ENCODE measurements at regions not wholly inside any gene's neighbourhood (a gene's known extent, or its start where the extent isn't known, plus 50 kb on each side); places are given as distances from the start of the nearest gene placed in this dataset.
A peak's percentile ranks its signal among the peaks of the same experiment; 100 is the strongest.

- DNase-seq (ENCODE audit: low spot score), result no peak
These were observed 512.8 kb upstream of the ID4 start for GRCh38 chr6:19324376-19324775.

- peak; percentile 5 for DNase-seq (ENCODE audit: low spot score)
These were observed 511.8 kb upstream of the ID4 start for GRCh38 chr6:19325335-19325789.

GRCh38 chr6:19327241-19327640 lies 509.9 kb upstream of the ID4 start:
- peak; percentile 11 for DNase-seq (ENCODE audit: low spot score)

- peak; percentile 5 for DNase-seq (ENCODE audit: low spot score)
These were observed 509.5 kb upstream of the ID4 start for GRCh38 chr6:19327661-19328060.

GRCh38 chr6:19329078-19329477 lies 508.1 kb upstream of the ID4 start:
- DNase-seq (ENCODE audit: low spot score), result no peak

- no peak for DNase-seq (ENCODE audit: low spot score)
These were observed 506.1 kb upstream of the ID4 start for GRCh38 chr6:19331089-19331488.

GRCh38 chr6:19332806-19333460 lies 504.2 kb upstream of the ID4 start:
- DNase-seq (ENCODE audit: low spot score), result no peak

- DNase-seq (ENCODE audit: low spot score), result peak; percentile 5
These were observed 503.2 kb upstream of the ID4 start for GRCh38 chr6:19333936-19334335.

GRCh38 chr6:19336579-19336978 lies 500.6 kb upstream of the ID4 start:
- no peak for DNase-seq (ENCODE audit: low spot score)

- no peak for DNase-seq (ENCODE audit: low spot score)
These were observed 500.1 kb upstream of the ID4 start for GRCh38 chr6:19337101-19337500.

- peak; percentile 5 for DNase-seq (ENCODE audit: low spot score)
These were observed 494.6 kb upstream of the ID4 start for GRCh38 chr6:19342616-19343015.

- DNase-seq (ENCODE audit: low spot score), result no peak
These were observed 487.7 kb upstream of the ID4 start for GRCh38 chr6:19349429-19349828.

- no peak for DNase-seq (ENCODE audit: low spot score)
These were observed 483.0 kb upstream of the ID4 start for GRCh38 chr6:19354181-19354580.

- peak; percentile 11 for DNase-seq (ENCODE audit: low spot score)
These were observed 480.5 kb upstream of the ID4 start for GRCh38 chr6:19356692-19357091.

- DNase-seq (ENCODE audit: low spot score), result no peak
These were observed 474.8 kb upstream of the ID4 start for GRCh38 chr6:19362396-19362795.

- DNase-seq (ENCODE audit: low spot score), result peak; percentile 11
These were observed 468.7 kb upstream of the ID4 start for GRCh38 chr6:19368511-19368910.

GRCh38 chr6:19369785-19370184 lies 467.4 kb upstream of the ID4 start:
- no peak for DNase-seq (ENCODE audit: low spot score)

- DNase-seq (ENCODE audit: low spot score), result no peak
These were observed 466.3 kb upstream of the ID4 start for GRCh38 chr6:19370831-19371230.

GRCh38 chr6:19375613-19376012 lies 461.6 kb upstream of the ID4 start:
- no peak for DNase-seq (ENCODE audit: low spot score)

GRCh38 chr6:19377722-19378121 lies 459.4 kb upstream of the ID4 start:
- DNase-seq (ENCODE audit: low spot score), result no peak

GRCh38 chr6:19380293-19380692 lies 456.9 kb upstream of the ID4 start:
- DNase-seq (ENCODE audit: low spot score), result no peak

- no peak for DNase-seq (ENCODE audit: low spot score)
These were observed 454.5 kb upstream of the ID4 start for GRCh38 chr6:19382676-19383075.

- no peak for DNase-seq (ENCODE audit: low spot score)
These were observed 445.2 kb upstream of the ID4 start for GRCh38 chr6:19391926-19392325.

GRCh38 chr6:19394051-19394450 lies 443.1 kb upstream of the ID4 start:
- no peak for DNase-seq (ENCODE audit: low spot score)

- no peak for DNase-seq (ENCODE audit: low spot score)
These were observed 442.5 kb upstream of the ID4 start for GRCh38 chr6:19394687-19395086.

Data from GM03348 (cell line).